SW480 (cell line): ENCODE measurements at regions not wholly inside any gene's neighbourhood (a gene's known extent, or its start where the extent isn't known, plus 50 kb on each side); places are given as distances from the start of the nearest gene placed in this dataset.
"Not testable (repeated sequence)": the region's sequence is repeated elsewhere in the genome, so short reads cannot be mapped to it uniquely, and the experiment has no call there.

Experiments used
- DNase-seq: peaks from one replicate; pipeline ENCODE4 v3.0.0-alpha.2; 2016; ENCODE audit warnings: low spot score

DNA sequence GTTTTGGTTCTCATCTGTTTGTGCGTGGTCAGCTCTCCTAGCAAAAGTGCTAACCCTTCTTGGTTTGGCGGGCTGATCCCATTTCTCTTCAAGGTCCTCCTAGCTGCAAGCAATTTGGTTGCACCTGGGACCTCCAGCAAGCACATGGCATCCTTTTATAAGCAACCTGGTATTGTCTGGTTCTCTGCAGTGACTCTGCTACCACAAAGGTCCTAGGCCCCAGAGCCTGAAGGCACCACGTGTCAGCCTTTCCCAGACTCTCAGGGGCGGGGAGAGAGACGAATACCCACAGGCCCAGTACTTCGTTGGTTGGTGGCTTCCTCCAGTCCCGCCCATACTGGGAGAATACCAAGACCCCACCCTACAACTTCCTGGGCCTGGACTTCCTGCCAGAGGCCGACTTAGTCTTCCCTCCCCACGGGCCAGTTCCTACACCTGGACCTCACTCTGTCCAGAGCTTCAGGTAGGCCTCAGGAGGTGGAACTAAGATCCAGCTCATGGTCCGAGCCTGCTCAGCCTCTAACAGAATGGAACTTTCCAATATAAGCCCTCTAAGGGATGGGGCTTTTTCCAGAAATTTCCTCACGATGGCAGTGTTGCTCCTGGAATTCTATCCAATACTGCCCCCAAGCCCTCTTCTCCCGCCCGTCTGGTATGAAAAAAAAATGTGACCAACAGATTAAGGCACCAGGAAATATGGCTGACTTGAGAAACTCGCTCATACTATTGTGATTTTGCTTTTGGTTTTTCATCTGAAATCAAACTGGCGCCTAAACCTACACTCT, 192.5 kb upstream of the STK26 start:
- DNase-seq = peak; percentile 96

DNA sequence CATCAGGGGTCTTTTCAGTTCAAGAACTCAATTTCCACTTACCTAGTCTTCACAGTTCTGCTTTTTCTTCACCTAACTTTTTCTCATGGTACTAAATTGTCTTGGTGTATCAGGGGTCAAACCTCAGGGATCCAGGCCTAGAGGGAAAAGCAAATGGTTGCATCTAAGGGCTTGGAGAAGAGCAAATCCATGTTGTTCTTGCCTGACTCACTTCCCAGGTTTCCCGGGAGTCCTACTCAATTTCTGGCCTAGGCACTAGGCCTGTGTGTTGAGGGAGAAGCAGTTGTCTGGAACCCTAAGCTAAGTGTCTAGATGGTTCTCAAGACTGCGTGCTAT, 191.9 kb upstream of the STK26 start:
- DNase-seq = no peak

- DNase-seq = no peak
Measured at GRCh38 chrX:131836161-131836560, 186.9 kb upstream of the STK26 start.

GRCh38 chrX:131837325-131837724, 185.8 kb upstream of the STK26 start:
- DNase-seq = no peak

DNA sequence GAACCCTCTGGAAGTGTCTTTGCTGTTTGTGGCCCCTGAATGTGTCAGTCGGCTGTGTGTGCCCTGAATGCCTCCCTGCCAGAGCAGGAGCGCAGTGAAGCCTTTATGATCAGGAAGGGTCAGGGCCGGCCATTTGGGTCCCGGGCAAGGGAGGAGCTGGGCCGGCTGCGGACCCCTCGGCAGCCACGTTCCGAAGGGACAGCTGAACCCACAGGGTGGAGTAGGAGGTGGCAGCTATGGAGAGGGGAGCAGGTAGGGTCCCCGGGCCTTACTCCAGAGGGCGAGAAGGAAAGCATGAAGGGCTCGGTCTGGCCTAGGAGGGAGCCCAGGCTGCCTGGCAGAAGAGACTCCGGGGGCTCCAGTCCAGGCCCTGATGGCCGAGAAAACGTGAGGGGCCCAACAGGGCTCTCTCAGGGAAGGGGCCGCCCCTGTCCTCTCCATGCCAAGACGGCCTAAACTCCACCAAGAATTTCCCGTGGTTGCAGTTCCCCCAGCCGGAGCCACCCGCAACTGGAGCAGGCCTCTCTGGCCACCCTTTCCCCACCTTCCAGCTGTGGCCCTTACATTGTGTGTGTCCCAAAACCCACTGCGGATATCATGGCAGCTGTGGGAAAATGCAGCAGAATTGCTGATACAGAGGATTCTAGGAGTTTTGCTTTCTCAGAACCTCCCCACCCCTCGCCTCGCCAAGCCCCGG, 182.2 kb upstream of the STK26 start:
- no peak for DNase-seq

DNA sequence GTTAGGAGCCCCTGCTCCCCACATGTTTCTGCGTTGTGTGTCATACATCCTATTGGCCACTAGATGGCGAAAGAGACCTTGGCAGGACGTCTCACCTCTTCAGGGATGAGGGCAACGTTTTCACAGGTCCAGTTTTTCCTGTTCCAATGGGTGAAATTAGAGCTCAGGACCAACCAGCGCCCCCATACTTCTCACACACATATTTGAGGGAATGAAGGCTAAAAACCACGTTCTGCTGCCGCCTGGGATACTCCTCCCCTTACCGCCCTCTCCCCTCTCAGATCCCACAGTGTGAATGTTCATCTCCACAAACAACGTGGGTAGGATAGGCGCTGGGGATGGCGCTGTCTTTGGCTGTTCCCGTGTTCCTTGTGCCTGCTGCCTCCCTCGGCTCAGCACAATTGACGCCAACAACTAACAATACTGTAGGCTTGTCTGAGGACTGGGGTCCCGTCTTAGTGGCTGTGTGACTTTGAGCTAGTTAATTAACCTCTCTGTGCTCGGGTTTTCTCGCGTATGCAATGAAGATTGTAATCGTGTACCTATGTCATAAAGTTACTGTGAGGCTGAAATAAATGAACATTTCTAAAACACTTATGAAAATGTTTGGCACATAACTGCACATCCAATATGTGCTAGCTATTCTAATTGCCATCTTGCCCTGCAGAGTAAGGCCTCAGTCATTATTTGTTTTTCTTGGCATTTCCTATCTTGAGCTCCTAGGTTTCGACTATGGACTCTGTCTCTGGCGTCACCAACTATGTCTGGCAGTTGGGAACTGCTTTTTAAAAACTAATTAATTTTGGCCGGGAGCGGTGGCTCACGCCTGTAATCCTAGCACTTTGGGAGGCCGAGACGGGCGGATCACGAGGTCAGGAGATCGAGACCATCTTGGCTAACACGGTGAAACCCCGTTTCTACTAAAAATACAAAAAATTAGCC, 181.3 kb upstream of the STK26 start:
- peak; percentile 64 for DNase-seq

- no peak for DNase-seq
Measured at GRCh38 chrX:131843987-131844386, 179.1 kb upstream of the STK26 start.

DNA sequence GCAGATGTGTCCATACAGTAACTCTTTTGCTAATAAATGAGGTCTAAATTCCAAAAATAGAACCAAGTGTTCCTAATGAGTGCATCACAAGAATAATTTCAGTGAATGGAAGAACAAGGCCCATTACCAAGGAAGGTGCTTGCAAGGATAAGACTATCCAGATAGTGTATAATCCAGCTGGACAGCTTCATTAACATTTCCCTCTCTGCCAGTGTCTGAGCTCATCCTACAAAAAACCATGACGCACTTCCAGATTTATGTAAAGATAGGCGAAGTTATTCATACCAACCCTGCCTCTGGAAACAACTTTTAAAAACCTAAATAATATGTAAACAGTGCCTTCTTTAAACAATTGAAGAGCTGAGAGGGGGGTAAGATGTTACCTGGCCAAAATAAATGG, 177.9 kb upstream of the STK26 start:
- no peak for DNase-seq

DNA sequence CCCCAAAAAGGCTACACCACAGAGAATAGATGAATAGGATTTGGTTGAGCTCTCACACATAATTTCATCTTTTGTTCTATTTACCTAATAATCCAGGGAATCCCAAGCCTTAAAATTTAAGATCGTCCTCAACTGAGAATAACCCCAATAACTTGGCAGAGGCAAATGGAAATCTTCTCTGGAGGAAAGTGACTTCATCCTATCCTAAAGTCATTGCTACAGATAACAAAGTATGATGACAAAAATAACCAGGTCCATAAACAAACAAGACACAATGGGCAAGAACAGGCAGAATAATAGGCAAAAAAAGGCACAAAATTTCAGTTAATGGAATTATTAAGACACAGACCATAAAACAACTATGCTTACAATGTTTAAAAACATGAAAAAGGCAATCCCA, 177.3 kb upstream of the STK26 start:
- DNase-seq = no peak

- DNase-seq = not testable (repeated sequence)
Measured at GRCh38 chrX:131850964-131851363, 172.1 kb upstream of the STK26 start.

DNA sequence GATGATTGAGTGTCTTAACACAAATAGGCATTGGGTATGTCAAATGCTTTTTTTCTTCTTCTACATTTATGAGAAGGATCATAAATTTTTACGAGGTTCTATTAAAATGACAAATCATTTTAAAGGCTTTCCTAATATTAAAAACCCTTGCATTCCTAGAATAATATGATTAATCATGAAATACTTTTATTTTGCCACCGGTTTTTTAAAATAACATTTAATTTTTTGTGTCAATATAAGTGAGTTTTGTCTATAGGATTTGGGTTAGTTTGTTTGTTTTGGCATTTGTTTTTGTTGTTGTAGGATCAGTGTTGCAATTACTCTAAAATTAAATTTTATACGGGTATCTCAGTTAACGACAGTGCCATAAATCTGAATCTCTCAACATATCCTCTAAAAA, 169.7 kb upstream of the STK26 start:
- DNase-seq = no peak

- no peak for DNase-seq
Measured at GRCh38 chrX:131854581-131854980, 168.5 kb upstream of the STK26 start.

GRCh38 chrX:131861088-131861787, 161.9 kb upstream of the STK26 start:
- no peak for DNase-seq

- no peak for DNase-seq
Measured at GRCh38 chrX:131862321-131862720, 160.8 kb upstream of the STK26 start.

GRCh38 chrX:131869182-131869581, 153.9 kb upstream of the STK26 start:
- DNase-seq = no peak

GRCh38 chrX:131874300-131874699, 148.8 kb upstream of the STK26 start:
- no peak for DNase-seq

GRCh38 chrX:131875827-131876226, 147.3 kb upstream of the STK26 start:
- not testable (repeated sequence) for DNase-seq

GRCh38 chrX:131881194-131881593, 141.9 kb upstream of the STK26 start:
- DNase-seq = no peak

GRCh38 chrX:131885042-131885441, 138.1 kb upstream of the STK26 start:
- DNase-seq = not testable (repeated sequence)

- DNase-seq = not testable (repeated sequence)
Measured at GRCh38 chrX:131893857-131894256, 129.2 kb upstream of the STK26 start.

DNA sequence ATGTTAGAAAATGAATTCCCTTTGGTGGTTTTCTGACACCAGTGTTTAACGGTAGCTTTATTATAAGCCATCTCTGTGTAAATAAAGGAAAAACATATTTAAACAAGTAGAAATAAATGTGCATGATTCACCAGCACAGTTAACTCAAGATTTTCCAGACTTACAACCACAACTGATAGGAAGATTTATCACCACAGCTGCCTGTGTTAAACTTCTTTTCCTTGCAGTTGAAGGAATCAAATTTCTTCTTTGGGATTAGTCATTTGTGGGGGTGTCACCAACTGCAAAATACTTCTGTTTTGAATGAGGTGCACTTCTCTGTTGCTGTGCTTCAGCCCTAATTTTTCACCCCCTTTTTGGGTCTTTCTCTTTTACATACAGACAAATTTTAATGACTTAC, 128.1 kb upstream of the STK26 start:
- DNase-seq = no peak

- no peak for DNase-seq
Measured at GRCh38 chrX:131895807-131896206, 127.3 kb upstream of the STK26 start.
